DMS53 treated with DMSO at 0.1 percent for 48 hours (cell line): ENCODE measurements at regions not wholly inside any gene's neighbourhood (a gene's known extent, or its start where the extent isn't known, plus 50 kb on each side); places are given as distances from the start of the nearest gene placed in this dataset.

Experiments used
- DNase-seq: peaks from one replicate; lab custom pipeline; 2025; ENCODE audit not compliant: unreplicated experiment; lab: John Stamatoyannopoulos, UW

- DNase-seq = no peak
Measured at GRCh38 chr3:162103808-162104207, 607.2 kb downstream of the OTOL1 start.

GRCh38 chr3:162111861-162112260, 615.3 kb downstream of the OTOL1 start:
- DNase-seq = no peak

- DNase-seq = no peak
Measured at GRCh38 chr3:162112719-162113118, 616.1 kb downstream of the OTOL1 start.

DNA sequence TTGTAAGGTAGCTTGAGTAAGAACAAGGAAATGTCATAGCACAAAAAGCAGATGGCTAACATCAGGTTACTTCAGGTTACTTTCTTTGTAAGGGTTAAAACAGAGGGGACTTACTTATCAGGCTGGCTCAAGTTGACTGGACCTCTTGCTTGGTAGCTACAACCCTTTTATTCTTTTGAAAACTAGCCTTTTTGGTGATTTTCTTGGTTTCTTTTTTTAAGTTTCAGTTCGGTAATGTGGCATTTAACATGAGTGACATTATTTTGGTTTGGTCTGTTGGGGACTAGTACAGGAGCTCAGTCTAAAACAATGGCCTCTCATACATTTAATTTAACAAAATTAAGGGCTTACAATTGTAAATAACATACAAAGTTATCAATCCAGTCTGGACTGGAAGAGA, 621.4 kb downstream of the OTOL1 start:
- DNase-seq = no peak

DNA sequence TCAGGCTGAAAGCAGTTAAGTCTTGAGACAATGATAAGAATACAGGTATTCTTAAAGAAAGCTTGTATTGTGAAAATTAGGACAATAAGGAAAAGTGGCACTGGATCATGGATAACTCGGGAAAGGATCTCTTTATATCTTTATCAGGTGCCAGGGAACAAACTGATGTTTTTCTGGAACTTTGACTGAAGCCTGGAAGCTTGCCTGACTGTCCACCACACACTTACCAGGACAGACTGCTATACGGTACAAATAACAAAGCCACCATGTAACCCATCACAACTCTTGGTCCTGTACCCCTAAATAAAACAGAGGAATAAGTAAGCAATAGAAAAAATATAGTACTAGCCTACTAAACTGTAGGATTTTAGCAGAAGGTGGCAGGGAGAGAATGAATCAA, 623.0 kb downstream of the OTOL1 start:
- no peak for DNase-seq

DNA sequence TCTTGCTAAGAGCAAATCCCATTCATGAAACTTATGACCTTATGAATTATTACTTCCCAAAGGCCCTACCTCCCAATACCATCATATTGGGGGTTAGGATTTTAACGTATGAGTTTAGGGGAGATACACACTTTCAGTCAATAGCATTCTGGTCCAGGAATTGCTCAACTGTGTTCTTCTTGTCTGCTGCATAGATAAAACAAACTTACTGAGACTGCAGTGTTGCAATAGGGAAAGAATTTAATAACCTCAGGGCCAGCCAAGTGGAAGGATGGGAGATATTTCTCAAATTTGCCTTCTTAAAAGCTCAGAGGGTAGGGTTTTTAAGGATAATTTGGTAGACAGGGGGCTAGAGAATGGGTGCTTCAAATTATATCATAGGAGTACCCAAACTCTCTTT, 625.8 kb downstream of the OTOL1 start:
- no peak for DNase-seq

GRCh38 chr3:162125790-162126189, 629.2 kb downstream of the OTOL1 start:
- DNase-seq = no peak

GRCh38 chr3:162130582-162130981, 634.0 kb downstream of the OTOL1 start:
- no peak for DNase-seq

DNA sequence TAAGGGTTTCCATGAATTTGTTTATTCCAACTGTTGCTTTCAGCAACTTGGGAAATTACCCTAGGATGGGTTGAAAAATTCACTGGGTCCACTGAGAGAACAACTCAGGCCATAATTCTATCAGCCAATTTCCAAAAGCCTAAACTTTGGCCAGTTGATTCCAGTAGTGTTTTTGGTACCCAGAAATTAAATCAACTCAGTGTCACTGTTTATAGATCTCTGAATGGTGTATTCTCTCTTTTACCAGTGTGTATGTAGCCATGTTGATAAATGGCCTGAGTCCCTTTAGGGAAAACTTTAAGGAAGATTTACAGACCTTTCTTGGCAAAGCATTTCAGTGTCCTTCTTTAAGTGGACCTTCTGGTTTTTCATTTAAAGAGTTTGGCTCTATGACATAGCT, 636.4 kb downstream of the OTOL1 start:
- DNase-seq = no peak

GRCh38 chr3:162134571-162134970, 638.0 kb downstream of the OTOL1 start:
- DNase-seq = no peak

DNA sequence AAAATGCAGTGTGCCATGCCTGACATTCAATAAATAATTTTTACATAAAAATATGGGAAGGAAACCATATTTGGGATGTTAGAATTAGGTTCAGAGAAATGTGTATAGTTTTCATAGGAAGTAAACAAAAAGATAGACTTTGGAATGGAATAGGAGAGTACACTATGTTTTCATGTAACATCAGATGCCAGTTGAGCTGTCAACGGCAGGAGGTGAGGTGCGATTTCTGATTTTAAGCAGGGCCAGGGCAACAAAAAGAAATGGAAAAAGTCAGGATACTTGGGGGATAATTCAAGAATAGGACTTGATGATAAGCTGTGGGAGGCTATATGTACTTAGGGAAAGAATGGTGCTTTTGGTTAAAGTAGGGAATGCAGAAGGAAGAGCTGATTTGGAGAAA, 639.5 kb downstream of the OTOL1 start:
- DNase-seq = no peak

DNA sequence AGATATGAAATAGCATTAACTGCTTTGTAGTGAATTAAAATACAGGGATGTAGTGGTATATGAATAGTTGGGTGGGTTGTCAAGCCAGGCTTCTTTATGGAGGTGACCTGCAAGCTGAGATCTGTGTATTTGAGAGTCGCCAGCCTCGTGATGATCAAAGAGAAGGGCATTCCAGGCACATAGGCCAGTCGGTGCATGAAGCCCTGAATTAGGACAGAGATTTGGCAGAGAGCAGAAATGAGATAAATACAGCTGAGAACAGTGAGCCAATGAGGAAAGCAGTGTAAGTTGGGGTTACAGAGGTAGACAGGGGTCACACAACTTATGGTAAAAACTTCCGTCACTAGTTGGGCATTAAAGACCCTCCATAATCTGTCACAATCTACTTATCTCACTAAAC, 641.9 kb downstream of the OTOL1 start:
- no peak for DNase-seq

DNA sequence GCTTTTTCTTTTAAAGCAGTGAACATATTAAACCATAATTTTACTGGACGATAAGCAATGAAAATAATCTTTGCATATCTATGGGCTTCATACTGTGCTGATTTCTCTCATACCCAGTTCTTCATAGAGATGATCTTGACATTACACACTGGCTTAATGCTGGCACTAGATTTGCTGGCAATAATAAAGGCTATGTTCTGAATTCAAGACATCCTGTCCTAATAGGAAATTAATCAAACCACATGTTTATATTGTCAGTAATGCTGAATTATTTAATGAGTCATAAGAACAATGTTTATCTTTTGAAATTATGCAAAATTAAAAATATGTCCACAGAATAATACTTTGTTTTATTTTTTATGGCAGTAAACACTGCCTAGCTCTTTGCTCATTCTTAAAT, 643.2 kb downstream of the OTOL1 start:
- DNase-seq = no peak

DNA sequence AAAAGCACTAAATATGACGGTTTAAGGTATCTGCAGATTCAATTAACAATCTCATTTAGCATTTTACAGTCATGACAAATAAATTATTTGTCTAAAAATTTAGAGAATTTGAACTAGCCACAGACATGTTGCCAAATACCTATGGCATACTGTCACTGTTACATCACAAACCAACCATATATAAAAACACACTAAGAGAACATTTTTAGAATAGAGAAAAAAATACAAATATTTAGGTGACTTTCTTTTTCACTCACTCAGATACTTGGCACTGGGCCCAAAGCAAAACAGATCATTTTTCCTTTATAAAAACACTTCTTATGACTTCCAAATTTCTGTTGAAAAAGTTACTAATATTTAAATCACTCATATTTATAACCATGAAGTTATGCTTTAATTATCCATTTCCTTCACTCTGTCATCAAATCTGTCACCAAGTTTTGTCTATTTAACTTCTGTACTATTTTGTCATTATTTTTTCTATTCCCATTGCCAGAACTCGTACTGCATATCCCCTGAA, 644.7 kb downstream of the OTOL1 start:
- DNase-seq = no peak

GRCh38 chr3:162142511-162142910, 645.9 kb downstream of the OTOL1 start:
- no peak for DNase-seq

- DNase-seq = no peak
Measured at GRCh38 chr3:162143180-162143579, 646.6 kb downstream of the OTOL1 start.

DNA sequence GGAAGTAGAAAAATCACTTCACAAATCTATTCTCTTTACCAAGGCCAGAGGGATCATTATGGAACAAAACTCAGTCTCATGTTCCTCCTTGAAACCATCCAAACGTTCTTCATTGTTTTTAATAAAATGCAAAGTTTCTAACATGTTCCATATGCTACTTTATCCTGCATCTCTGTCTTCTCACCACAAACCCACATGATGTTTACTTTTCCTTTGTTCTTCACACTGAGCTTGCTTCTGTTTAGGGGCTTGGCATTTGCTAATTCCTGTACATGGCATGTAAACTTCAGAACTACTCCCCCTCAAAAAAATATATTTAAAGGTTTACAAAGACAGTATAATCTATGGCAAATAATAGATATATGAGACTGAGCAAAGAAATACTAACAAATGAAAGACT, 651.4 kb downstream of the OTOL1 start:
- no peak for DNase-seq

GRCh38 chr3:162150790-162151189, 654.2 kb downstream of the OTOL1 start:
- no peak for DNase-seq

- DNase-seq = no peak
Measured at GRCh38 chr3:162152636-162153035, 656.0 kb downstream of the OTOL1 start.

DNA sequence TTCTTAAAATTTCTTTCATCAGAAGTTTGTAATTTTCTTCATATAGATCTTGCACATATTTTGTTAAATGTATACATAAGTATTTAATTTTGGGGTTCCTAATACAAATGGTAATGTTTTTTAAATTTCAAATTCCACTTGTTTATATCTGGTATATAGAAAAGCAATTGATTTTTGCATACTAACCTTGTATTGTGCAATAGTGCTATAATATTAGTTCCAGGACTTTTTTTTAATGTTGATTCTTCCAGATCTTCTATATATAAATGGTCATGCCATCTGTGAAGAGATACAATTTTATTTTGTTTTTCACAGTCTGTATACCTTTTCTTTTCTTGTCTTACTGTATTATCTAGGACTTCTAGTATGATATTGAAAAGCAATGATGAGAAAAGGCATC, 665.0 kb downstream of the OTOL1 start:
- DNase-seq = no peak

GRCh38 chr3:162165346-162165745, 668.7 kb downstream of the OTOL1 start:
- no peak for DNase-seq

- no peak for DNase-seq
Measured at GRCh38 chr3:162166543-162166942, 669.9 kb downstream of the OTOL1 start.

DNA sequence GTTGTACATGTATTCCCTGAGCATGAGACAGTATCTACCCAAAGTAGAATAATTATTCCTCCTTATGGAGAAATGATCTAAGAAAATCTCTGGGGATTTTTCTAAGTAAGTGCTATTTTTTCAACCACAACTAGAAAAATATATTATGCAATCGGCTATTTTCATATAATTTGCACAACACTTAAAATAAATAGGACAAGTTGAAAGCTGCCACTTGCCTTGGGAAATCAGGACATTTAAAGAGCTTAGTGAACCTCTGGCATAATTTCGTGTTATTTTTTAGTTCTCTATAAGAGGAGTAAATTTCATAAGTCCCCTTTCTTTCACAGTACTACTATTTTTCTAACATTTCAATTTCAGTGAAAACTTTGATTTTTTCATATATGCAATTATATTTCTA, 672.1 kb downstream of the OTOL1 start:
- no peak for DNase-seq

- DNase-seq = no peak
Measured at GRCh38 chr3:162170581-162170980, 674.0 kb downstream of the OTOL1 start.
